ENCODE measurements at regions not wholly inside any gene's neighbourhood (a gene's known extent, or its start where the extent isn't known, plus 50 kb on each side); places are given as distances from the start of the nearest gene placed in this dataset.

- Histone ChIP-seq H3K9me3 (ENCODE audit: control insufficient read depth in 4 of 4, insufficient read depth in 3 of 4, low read length in 3 of 4) (peaks cover 0 to 6% (median 0%) of the 10 kb centered on the region in 4 donors), H3K9ac (ENCODE audit: insufficient read depth in 1 of 2, low read length in 2 of 2) (no peak overlapping the region), H3K27ac (ENCODE audit: low read depth in 1 of 2, low read length in 1 of 2) (no peak overlapping the region), H3K4me3 (no peak overlapping the region), H3K4me1 (ENCODE audit: control insufficient read depth in 5 of 5, insufficient read depth in 5 of 5, low read length in 5 of 5) (peaks cover 0 to 3% (median 0%) of the 10 kb centered on the region in 5 donors), H3K36me3 (ENCODE audit: control insufficient read depth in 4 of 4, insufficient read depth in 4 of 4, low read length in 4 of 4) (no peaks in the 10 kb centered on the region), H3K27me3 (ENCODE audit: control insufficient read depth in 3 of 3, insufficient read depth in 3 of 3, low read length in 2 of 3) (no peaks in the 10 kb centered on the region)
- no peak for ATAC-seq (ENCODE audit: insufficient read depth, low FRiP score)
- no peak for DNase-seq
- 80 to 82% methylated on average over 16 of the region's 16 CpGs for WGBS, 2 donors
- TF ChIP-seq CTCF (IDR thresholded peaks at IDR 0.05; ENCODE audit: control extremely low read depth, extremely low read depth) = no peak
These were observed 72.8 kb upstream of the IQSEC1 start for GRCh38 chr3:13145826-13146642.

- Histone ChIP-seq H3K27ac (ENCODE audit: low read depth in 1 of 2, low read length in 1 of 2) (no peak overlapping the region), H3K27me3 (ENCODE audit: control insufficient read depth in 3 of 3, insufficient read depth in 3 of 3, low read length in 2 of 3) (no peaks in the 10 kb centered on the region), H3K9me3 (ENCODE audit: control insufficient read depth in 4 of 4, insufficient read depth in 3 of 4, low read length in 3 of 4) (peaks cover 0 to 4% (median 0%) of the 10 kb centered on the region in 4 donors), H3K4me3 (no peak overlapping the region), H3K36me3 (ENCODE audit: control insufficient read depth in 4 of 4, insufficient read depth in 4 of 4, low read length in 4 of 4) (no peaks in the 10 kb centered on the region), H3K9ac (ENCODE audit: insufficient read depth in 1 of 2, low read length in 2 of 2) (no peak overlapping the region), H3K4me1 (ENCODE audit: control insufficient read depth in 5 of 5, insufficient read depth in 5 of 5, low read length in 5 of 5) (peaks cover 0 to 3% (median 0%) of the 10 kb centered on the region in 5 donors)
- ATAC-seq (ENCODE audit: insufficient read depth, low FRiP score) (no peak), DNase-seq (no peak)
- WGBS, 2 donors = 68 to 69% methylated on average over 14 of the region's 14 CpGs
- TF ChIP-seq CTCF (IDR thresholded peaks at IDR 0.05; ENCODE audit: control extremely low read depth, extremely low read depth) = no peak
These were observed 72.0 kb upstream of the IQSEC1 start for GRCh38 chr3:13145131-13145825.

GRCh38 chr3:13144163-13145023 lies 71.2 kb upstream of the IQSEC1 start:
- ATAC-seq (ENCODE audit: insufficient read depth, low FRiP score) = no peak
- no peak for TF ChIP-seq CTCF (IDR thresholded peaks at IDR 0.05; ENCODE audit: control extremely low read depth, extremely low read depth)
- no peaks in the 10 kb centered on the region for H3K4me1 ChIP-seq (ENCODE audit: control insufficient read depth in 5 of 5, insufficient read depth in 5 of 5, low read length in 5 of 5)
- no peak overlapping the region for H3K9ac ChIP-seq (ENCODE audit: insufficient read depth in 1 of 2, low read length in 2 of 2)
- 84 to 87% methylated on average over 25 of the region's 25 CpGs for WGBS, 2 donors
- H3K27ac ChIP-seq (ENCODE audit: low read depth in 1 of 2, low read length in 1 of 2) = no peak overlapping the region
- no peak for DNase-seq
- peaks cover 0 to 4% (median 0%) of the 10 kb centered on the region in 4 donors for H3K9me3 ChIP-seq (ENCODE audit: control insufficient read depth in 4 of 4, insufficient read depth in 3 of 4, low read length in 3 of 4)
- H3K27me3 ChIP-seq (ENCODE audit: control insufficient read depth in 3 of 3, insufficient read depth in 3 of 3, low read length in 2 of 3) = no peaks in the 10 kb centered on the region
- H3K4me3 ChIP-seq = no peak overlapping the region
- H3K36me3 ChIP-seq (ENCODE audit: control insufficient read depth in 4 of 4, insufficient read depth in 4 of 4, low read length in 4 of 4) = no peaks in the 10 kb centered on the region
